Ishikawa (cell line): ENCODE measurements at regions not wholly inside any gene's neighbourhood (a gene's known extent, or its start where the extent isn't known, plus 50 kb on each side); places are given as distances from the start of the nearest gene placed in this dataset.

Source experiments
- CEBPB ChIP-seq: IDR thresholded peaks from 2 replicates; pipeline ENCODE4 v1.6.1; 2012
- CREB1 ChIP-seq: IDR thresholded peaks from 2 replicates; pipeline ENCODE4 v1.6.1; 2012; ENCODE audit warnings: low read depth
- EGR1 ChIP-seq: IDR thresholded peaks from 2 replicates; pipeline ENCODE4 v1.6.1; 2012
- EP300 ChIP-seq: IDR thresholded peaks from 2 replicates; pipeline ENCODE4 v1.6.1; 2012; ENCODE audit warnings: borderline replicate concordance
- NFIC ChIP-seq: IDR thresholded peaks from 2 replicates; pipeline ENCODE4 v1.6.1; 2012
- RAD21 ChIP-seq: IDR thresholded peaks from 2 replicates; pipeline ENCODE4 v1.6.1; 2012; ENCODE audit warnings: low read depth
- TAF1 ChIP-seq: IDR thresholded peaks from 2 replicates; pipeline ENCODE4 v1.6.1; 2012; ENCODE audit warnings: low read depth, mild to moderate bottlenecking
- TCF12 ChIP-seq: IDR thresholded peaks from 2 replicates; pipeline ENCODE4 v1.6.1; 2012; ENCODE audit warnings: low read depth
- TEAD4 ChIP-seq: IDR thresholded peaks from 2 replicates; pipeline ENCODE4 v1.6.1; 2012
- YY1 ChIP-seq: IDR thresholded peaks from 2 replicates; pipeline ENCODE4 v1.6.1; 2012; ENCODE audit warnings: low read depth
- ZBTB7A ChIP-seq: IDR thresholded peaks from 2 replicates; pipeline ENCODE4 v1.6.1; 2012; ENCODE audit warnings: low read depth
- TF ChIP-seq, protein P1 (sequence below): IDR thresholded peaks from 2 replicates; pipeline ENCODE4 v1.6.1; 2012; ENCODE audit warnings: low read depth, mild to moderate bottlenecking
- TF ChIP-seq, protein P2 (sequence below): IDR thresholded peaks from 2 replicates; pipeline ENCODE4 v1.6.1; 2012

DNA sequence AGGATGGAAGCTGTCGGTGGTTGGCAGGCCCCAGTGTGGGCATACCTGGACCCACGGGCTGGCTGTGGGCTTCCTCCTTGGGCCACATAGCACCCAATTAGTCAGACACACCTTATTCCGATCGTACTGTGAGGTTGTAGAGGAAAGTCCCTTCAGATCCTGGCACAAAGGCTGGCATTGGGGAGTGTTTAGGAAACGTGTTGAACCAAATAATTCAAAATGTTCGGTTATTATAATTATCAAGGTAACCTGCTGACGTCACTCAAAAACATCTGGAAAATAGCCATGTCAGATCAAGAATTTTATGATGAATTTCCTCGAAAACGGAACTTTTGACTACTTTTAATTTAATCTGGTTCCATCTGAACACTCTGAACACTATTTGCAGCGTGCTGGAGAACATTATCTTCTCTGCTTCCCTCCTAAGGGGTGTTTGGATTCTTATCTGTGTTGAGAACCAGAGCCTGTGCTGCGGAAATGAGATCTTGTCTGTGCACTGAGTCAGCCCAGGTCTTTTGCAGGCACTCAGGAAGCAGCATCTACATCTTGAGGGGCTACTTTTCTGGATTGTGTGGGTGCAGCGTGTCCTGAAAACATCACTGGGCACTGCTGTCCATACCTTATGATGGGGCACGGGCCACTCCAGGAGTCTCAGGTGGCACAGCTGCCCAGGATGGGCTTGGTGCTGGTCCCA lies 100.3 kb downstream of the SLC25A47 start:
- TF ChIP-seq TEAD4 = no peak
- no peak for TF ChIP-seq ZBTB7A
- no peak for TF ChIP-seq CREB1
- TF ChIP-seq, protein P1, sequence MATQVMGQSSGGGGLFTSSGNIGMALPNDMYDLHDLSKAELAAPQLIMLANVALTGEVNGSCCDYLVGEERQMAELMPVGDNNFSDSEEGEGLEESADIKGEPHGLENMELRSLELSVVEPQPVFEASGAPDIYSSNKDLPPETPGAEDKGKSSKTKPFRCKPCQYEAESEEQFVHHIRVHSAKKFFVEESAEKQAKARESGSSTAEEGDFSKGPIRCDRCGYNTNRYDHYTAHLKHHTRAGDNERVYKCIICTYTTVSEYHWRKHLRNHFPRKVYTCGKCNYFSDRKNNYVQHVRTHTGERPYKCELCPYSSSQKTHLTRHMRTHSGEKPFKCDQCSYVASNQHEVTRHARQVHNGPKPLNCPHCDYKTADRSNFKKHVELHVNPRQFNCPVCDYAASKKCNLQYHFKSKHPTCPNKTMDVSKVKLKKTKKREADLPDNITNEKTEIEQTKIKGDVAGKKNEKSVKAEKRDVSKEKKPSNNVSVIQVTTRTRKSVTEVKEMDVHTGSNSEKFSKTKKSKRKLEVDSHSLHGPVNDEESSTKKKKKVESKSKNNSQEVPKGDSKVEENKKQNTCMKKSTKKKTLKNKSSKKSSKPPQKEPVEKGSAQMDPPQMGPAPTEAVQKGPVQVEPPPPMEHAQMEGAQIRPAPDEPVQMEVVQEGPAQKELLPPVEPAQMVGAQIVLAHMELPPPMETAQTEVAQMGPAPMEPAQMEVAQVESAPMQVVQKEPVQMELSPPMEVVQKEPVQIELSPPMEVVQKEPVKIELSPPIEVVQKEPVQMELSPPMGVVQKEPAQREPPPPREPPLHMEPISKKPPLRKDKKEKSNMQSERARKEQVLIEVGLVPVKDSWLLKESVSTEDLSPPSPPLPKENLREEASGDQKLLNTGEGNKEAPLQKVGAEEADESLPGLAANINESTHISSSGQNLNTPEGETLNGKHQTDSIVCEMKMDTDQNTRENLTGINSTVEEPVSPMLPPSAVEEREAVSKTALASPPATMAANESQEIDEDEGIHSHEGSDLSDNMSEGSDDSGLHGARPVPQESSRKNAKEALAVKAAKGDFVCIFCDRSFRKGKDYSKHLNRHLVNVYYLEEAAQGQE = no peak
- TF ChIP-seq TAF1 = no peak
- TF ChIP-seq EP300 = no peak
- TF ChIP-seq, protein P2, sequence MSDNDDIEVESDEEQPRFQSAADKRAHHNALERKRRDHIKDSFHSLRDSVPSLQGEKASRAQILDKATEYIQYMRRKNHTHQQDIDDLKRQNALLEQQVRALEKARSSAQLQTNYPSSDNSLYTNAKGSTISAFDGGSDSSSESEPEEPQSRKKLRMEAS = no peak
- TF ChIP-seq RAD21 = no peak
- no peak for TF ChIP-seq TCF12
- no peak for TF ChIP-seq YY1
- no peak for TF ChIP-seq EGR1
- TF ChIP-seq NFIC = no peak
- TF ChIP-seq CEBPB = no peak
